Kidney (tissue), 13 donors: ENCODE measurements at regions not wholly inside any gene's neighbourhood (a gene's known extent, or its start where the extent isn't known, plus 50 kb on each side); places are given as distances from the start of the nearest gene placed in this dataset.

Experiments used
- DNase-seq, 5 donors: peaks; one replicate each; pipeline ENCODE4 v3.0.0-alpha.2; 2013 to 2020
- FAIRE-seq: peaks from 2 replicates; lab custom pipeline; 2012; peaks lifted over from hg19 to GRCh38; lab: Jason Lieb, UNC
- H3K27ac ChIP-seq, 2 donors: one replicate each; pipeline ENCODE4 v1.7.0; 2013; ENCODE audit warnings: low read depth in 2 of 2, low read length in 2 of 2, inconsistent platforms in 1 of 2
- H3K27me3 ChIP-seq: one replicate; pipeline ENCODE4 v1.7.1; 2013; ENCODE audit warnings: low read length, inconsistent platforms; ENCODE audit not compliant: control insufficient read depth, insufficient read depth
- H3K36me3 ChIP-seq, 3 donors: one replicate each; pipeline versions ENCODE4 v1.7.0 to v1.7.1; 2013; ENCODE audit warnings: low read length in 3 of 3, control low read depth in 1 of 3, inconsistent platforms in 1 of 3; ENCODE audit not compliant: insufficient read depth in 3 of 3, control insufficient read depth in 2 of 3
- H3K4me1 ChIP-seq, 3 donors: one replicate each; pipeline versions ENCODE4 v1.7.0 to v1.7.1; 2013; ENCODE audit warnings: low read length in 3 of 3, inconsistent platforms in 1 of 3, low read depth in 1 of 3; ENCODE audit not compliant: control insufficient read depth in 2 of 3, insufficient read depth in 2 of 3
- H3K4me3 ChIP-seq, 3 donors: one replicate each; pipeline versions ENCODE4 v1.7.0 to v1.8.1; 2013; ENCODE audit warnings: low read length in 3 of 3, control low read depth in 1 of 3, inconsistent platforms in 1 of 3
- H3K9ac ChIP-seq, 3 donors: one replicate each; pipeline versions ENCODE4 v1.7.0 to v1.7.1; 2013; ENCODE audit warnings: low read length in 3 of 3, control low read depth in 1 of 3, inconsistent platforms in 1 of 3
- H3K9me3 ChIP-seq, 3 donors: one replicate each; pipeline versions ENCODE4 v1.7.0 to v1.7.1; 2013; ENCODE audit warnings: low read length in 3 of 3, control low read depth in 1 of 3, inconsistent platforms in 1 of 3; ENCODE audit not compliant: control insufficient read depth in 2 of 3, insufficient read depth in 1 of 3
- CTCF ChIP-seq: IDR thresholded peaks from 3 replicates; pipeline ENCODE4 v1.5.1; 2012; ENCODE audit warnings: mild to moderate bottlenecking, moderate library complexity, borderline replicate concordance; ENCODE audit not compliant: insufficient read depth; ENCODE audit errors: extremely low read depth
- intact Hi-C: fragments of 100-400 bp; cut with DNase I; formaldehyde crosslinking; loops from one replicate; pipeline ENCODE4 v1.11.1; 2022
- donor health status: control.
- donor health status: control.
- donor health status: control.
- donor health status: control.
- donor health status: control.
- donor health status: DM: yes; HTN: yes; CAD: no.
- donor health status: Normal renal cell carcinoma (clear cell type).

GRCh38 chr5:79872291-79872690 is 118.8 kb downstream of the MTX3 start:
- H3K27ac ChIP-seq: no peak overlapping the region
- H3K9ac ChIP-seq: no peak overlapping the region
- FAIRE-seq: no peak
- H3K9me3 ChIP-seq: no peaks in the 10 kb centered on the region
- DNase-seq: peak in 1 of 5 donors; percentile 19
- no peaks in the 10 kb centered on the region for H3K4me1 ChIP-seq
- no peak for TF ChIP-seq CTCF
- intact Hi-C loops: no loop called here
- no peak overlapping the region for H3K4me3 ChIP-seq
- no peaks in the 10 kb centered on the region for H3K27me3 ChIP-seq
- no peaks in the 10 kb centered on the region for H3K36me3 ChIP-seq

DNA sequence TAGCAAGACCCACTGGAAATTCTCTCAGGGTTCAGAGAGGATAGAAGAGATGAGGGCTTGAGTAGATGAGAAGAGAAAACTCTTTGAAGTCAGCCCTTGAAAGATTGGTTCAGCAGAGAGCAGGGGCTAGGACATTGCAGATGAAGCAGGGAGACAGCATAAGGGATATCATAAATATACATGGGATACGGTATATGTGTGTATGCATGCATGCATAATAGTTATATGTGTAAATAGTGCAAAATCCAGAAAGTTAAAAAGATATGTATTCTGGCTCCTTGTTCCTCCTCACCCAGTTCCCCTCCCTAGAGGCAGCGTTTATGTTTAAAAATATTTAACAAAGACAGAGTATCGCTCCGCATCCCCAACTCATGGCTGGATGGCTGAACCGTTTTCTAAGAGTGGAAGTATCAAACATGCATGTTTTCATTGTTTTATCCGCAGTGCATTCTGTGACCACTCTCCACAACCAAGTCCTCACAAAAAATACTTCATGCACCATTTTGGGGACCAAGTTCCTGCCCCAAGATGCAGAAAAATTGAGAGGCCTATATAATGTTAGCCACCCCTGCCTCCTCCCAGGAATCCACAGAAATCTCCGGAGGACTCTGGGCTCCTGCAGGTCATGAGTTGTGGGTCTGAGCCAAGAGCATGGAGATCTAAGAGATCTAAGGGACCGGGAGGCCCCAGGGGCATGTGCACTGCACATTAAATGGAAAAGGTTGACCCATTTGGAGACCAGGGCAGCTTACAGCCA is 119.5 kb downstream of the MTX3 start:
- Histone ChIP-seq H3K27ac (no peak overlapping the region), H3K9me3 (no peaks in the 10 kb centered on the region), H3K4me3 (no peak overlapping the region), H3K27me3 (no peaks in the 10 kb centered on the region), H3K36me3 (no peaks in the 10 kb centered on the region), H3K4me1 (no peaks in the 10 kb centered on the region), H3K9ac (no peak overlapping the region)
- DNase-seq (no peak), FAIRE-seq (no peak)
- TF ChIP-seq CTCF: no peak
- intact Hi-C loops: no loop called here

DNA sequence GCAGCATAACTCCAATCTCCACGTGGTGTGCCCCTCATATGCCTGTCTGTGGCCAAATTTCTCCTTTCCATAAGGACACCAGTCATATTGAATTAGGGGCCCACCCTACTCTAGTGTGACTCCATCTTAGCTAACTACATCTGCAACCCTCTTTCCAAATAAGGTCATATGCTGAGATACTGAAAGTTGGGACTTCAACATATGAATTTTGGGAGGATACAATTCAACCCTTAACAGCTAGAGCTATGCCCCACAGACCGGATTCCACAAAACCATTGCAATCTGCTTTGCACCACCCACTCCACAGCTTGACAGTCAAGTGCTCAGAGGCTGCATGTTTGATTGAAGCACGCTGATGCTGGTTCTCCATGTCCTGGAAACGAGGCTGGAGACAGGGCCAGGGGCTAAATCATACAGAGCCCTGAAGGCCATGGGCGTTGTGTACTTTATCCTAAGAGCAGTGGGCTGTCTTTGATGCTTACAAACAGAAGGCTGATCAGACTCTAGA is 122.8 kb downstream of the MTX3 start:
- Histone ChIP-seq H3K4me3 (no peak overlapping the region), H3K4me1 (no peaks in the 10 kb centered on the region), H3K27ac (no peak overlapping the region), H3K9ac (no peak overlapping the region), H3K9me3 (no peaks in the 10 kb centered on the region), H3K27me3 (no peaks in the 10 kb centered on the region), H3K36me3 (no peaks in the 10 kb centered on the region)
- DNase-seq (no peak), FAIRE-seq (no peak)
- intact Hi-C loops: no loop called here
- TF ChIP-seq CTCF: no peak
